OCI-LY7 (cell line): ENCODE measurements at regions not wholly inside any gene's neighbourhood (a gene's known extent, or its start where the extent isn't known, plus 50 kb on each side); places are given as distances from the start of the nearest gene placed in this dataset.

Experiments used
- CTCF ChIP-seq: fragments of 200-600 bp; sonication (generic); conservative IDR thresholded peaks from 2 replicates; pipeline ENCODE4 v1.5.1; 2014; ENCODE audit warnings: mild to moderate bottlenecking, antibody characterized with exemption, low read length, moderate library complexity, mixed read lengths
- EZH2phosphoT487 ChIP-seq: fragments of 200-600 bp; sonication (generic); IDR thresholded peaks from 2 replicates; pipeline ENCODE4 v1.6.1; 2018; ENCODE audit warnings: low read depth, borderline replicate concordance, mild to moderate bottlenecking, mixed run types, antibody characterized with exemption, low read length, moderate library complexity, mixed read lengths

- TF ChIP-seq CTCF: no peak
- TF ChIP-seq EZH2phosphoT487: no peak
Observed at GRCh38 chr10:52454491-52454890, 140.4 kb downstream of the DKK1 start.
